ENCODE measurements at regions not wholly inside any gene's neighbourhood (a gene's known extent, or its start where the extent isn't known, plus 50 kb on each side); places are given as distances from the start of the nearest gene placed in this dataset.
"Not testable (repeated sequence)": the region's sequence is repeated elsewhere in the genome, so short reads cannot be mapped to it uniquely, and the experiment has no call there.

GRCh38 chr3:20250314-20250713 is 64.3 kb upstream of the SGO1 start:
- DNase-seq (ENCODE audit: unreplicated experiment): no peak
- Mint-ChIP-seq H3K27ac (ENCODE audit: low read depth, unreplicated experiment) (no peak overlapping the region), H3K4me3 (ENCODE audit: unreplicated experiment) (no peak overlapping the region), H3K36me3 (ENCODE audit: insufficient read depth, unreplicated experiment) (no peaks in the 10 kb centered on the region), H3K9me3 (ENCODE audit: unreplicated experiment) (no peaks in the 10 kb centered on the region), H3K4me1 (ENCODE audit: insufficient read depth, unreplicated experiment) (no peaks in the 10 kb centered on the region), H3K27me3 (ENCODE audit: insufficient read depth, unreplicated experiment) (no peaks in the 10 kb centered on the region)
- POLR2A ChIA-PET: no interaction called here
- intact Hi-C loops (cut with micrococcal nuclease): no loop called here
- TF ChIP-seq, protein P1, sequence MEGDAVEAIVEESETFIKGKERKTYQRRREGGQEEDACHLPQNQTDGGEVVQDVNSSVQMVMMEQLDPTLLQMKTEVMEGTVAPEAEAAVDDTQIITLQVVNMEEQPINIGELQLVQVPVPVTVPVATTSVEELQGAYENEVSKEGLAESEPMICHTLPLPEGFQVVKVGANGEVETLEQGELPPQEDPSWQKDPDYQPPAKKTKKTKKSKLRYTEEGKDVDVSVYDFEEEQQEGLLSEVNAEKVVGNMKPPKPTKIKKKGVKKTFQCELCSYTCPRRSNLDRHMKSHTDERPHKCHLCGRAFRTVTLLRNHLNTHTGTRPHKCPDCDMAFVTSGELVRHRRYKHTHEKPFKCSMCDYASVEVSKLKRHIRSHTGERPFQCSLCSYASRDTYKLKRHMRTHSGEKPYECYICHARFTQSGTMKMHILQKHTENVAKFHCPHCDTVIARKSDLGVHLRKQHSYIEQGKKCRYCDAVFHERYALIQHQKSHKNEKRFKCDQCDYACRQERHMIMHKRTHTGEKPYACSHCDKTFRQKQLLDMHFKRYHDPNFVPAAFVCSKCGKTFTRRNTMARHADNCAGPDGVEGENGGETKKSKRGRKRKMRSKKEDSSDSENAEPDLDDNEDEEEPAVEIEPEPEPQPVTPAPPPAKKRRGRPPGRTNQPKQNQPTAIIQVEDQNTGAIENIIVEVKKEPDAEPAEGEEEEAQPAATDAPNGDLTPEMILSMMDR (IDR thresholded peaks at IDR 0.05; ENCODE audit: unreplicated experiment): no peak
- BruUV-seq (replicated peaks): no TSS peak
- CTCF ChIA-PET: no interaction called here

DNA sequence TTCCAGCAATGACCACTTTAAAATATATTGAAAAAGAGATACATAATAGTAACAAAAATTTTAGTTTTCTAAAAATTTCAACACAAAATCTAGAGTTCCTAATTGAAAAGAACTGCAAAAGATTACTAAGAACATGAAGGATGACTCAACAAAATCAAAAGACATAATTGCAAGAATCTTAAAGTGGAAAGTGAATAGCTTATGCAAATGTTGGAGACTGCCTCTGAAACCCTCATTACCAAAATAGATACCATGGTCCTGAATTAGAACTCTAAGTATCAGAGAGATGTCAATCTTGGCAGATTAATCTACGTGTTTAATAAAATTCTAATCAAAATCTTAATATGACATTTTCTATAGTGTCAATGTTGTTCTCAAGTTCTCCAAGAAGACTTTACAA is 60.7 kb upstream of the SGO1 start:
- TF ChIP-seq, protein P1 (IDR thresholded peaks at IDR 0.05; ENCODE audit: unreplicated experiment): no peak
- Mint-ChIP-seq H3K4me3 (ENCODE audit: unreplicated experiment) (no peak overlapping the region), H3K4me1 (ENCODE audit: insufficient read depth, unreplicated experiment) (no peaks in the 10 kb centered on the region), H3K27me3 (ENCODE audit: insufficient read depth, unreplicated experiment) (no peaks in the 10 kb centered on the region), H3K36me3 (ENCODE audit: insufficient read depth, unreplicated experiment) (no peaks in the 10 kb centered on the region), H3K9me3 (ENCODE audit: unreplicated experiment) (no peaks in the 10 kb centered on the region), H3K27ac (ENCODE audit: low read depth, unreplicated experiment) (no peak overlapping the region)
- POLR2A ChIA-PET: interaction anchor here (0.6 kb wide), 1 partner anchor 252 kb away, joined by 3 read pairs; no protein-coding TSS in a partner anchor
- DNase-seq (ENCODE audit: unreplicated experiment): no peak
- intact Hi-C loops (cut with micrococcal nuclease): no loop called here
- CTCF ChIA-PET: no interaction called here
- no TSS peak for BruUV-seq (replicated peaks)

DNA sequence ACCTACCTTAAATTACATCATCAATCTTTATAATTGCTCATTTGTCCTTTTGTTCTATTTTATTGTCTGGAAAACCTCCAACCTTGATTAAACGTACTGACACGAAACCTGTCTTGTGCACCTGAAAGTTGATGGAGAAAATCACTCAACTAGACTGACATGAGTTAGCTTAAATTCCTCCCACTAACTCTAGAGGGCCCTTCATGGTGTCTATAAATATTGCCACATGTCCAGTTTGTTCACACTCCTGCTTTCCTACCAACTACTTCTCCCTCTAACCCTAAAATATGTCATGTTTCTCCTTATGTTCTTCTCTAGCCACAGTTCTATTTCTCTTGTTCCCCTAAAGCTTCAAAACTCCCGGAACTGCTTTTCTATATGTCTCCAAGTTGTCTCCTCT is 59.8 kb upstream of the SGO1 start:
- Mint-ChIP-seq H3K36me3 (ENCODE audit: insufficient read depth, unreplicated experiment) (no peaks in the 10 kb centered on the region), H3K27me3 (ENCODE audit: insufficient read depth, unreplicated experiment) (no peaks in the 10 kb centered on the region), H3K4me1 (ENCODE audit: insufficient read depth, unreplicated experiment) (no peaks in the 10 kb centered on the region), H3K4me3 (ENCODE audit: unreplicated experiment) (no peak overlapping the region), H3K9me3 (ENCODE audit: unreplicated experiment) (no peaks in the 10 kb centered on the region), H3K27ac (ENCODE audit: low read depth, unreplicated experiment) (no peak overlapping the region)
- no TSS peak for BruUV-seq (replicated peaks)
- ChIA-PET POLR2A (no interaction called here), CTCF (no interaction called here)
- TF ChIP-seq, protein P1 (IDR thresholded peaks at IDR 0.05; ENCODE audit: unreplicated experiment): no peak
- intact Hi-C loops (cut with micrococcal nuclease): no loop called here
- DNase-seq (ENCODE audit: unreplicated experiment): no peak

GRCh38 chr3:20240154-20240883 is 54.3 kb upstream of the SGO1 start:
- H3K4me1 Mint-ChIP-seq (ENCODE audit: insufficient read depth, unreplicated experiment): no peaks in the 10 kb centered on the region
- no peaks in the 10 kb centered on the region for H3K9me3 Mint-ChIP-seq (ENCODE audit: unreplicated experiment)
- intact Hi-C loops (cut with micrococcal nuclease): no loop called here
- H3K4me3 Mint-ChIP-seq (ENCODE audit: unreplicated experiment): no peak overlapping the region
- DNase-seq (ENCODE audit: unreplicated experiment): no peak
- no peak overlapping the region for H3K27ac Mint-ChIP-seq (ENCODE audit: low read depth, unreplicated experiment)
- CTCF ChIA-PET: interaction anchor here (0.6 kb wide), 1 partner anchor 221 kb away, joined by 5 read pairs; no protein-coding TSS in a partner anchor
- H3K36me3 Mint-ChIP-seq (ENCODE audit: insufficient read depth, unreplicated experiment): no peaks in the 10 kb centered on the region
- POLR2A ChIA-PET: no interaction called here
- no TSS peak for BruUV-seq (replicated peaks)
- no peaks in the 10 kb centered on the region for H3K27me3 Mint-ChIP-seq (ENCODE audit: insufficient read depth, unreplicated experiment)
- TF ChIP-seq, protein P1 (IDR thresholded peaks at IDR 0.05; ENCODE audit: unreplicated experiment): no peak

- H3K4me1 Mint-ChIP-seq (ENCODE audit: insufficient read depth, unreplicated experiment); CTCF ChIA-PET; intact Hi-C loops (cut with micrococcal nuclease): not testable (repeated sequence)
Observed at GRCh38 chr3:20238199-20238598, 52.2 kb upstream of the SGO1 start.

More at GRCh38 chr3:20238199-20238598, 52.2 kb upstream of the SGO1 start:
- H3K36me3 Mint-ChIP-seq (ENCODE audit: insufficient read depth, unreplicated experiment); H3K27ac Mint-ChIP-seq (ENCODE audit: low read depth, unreplicated experiment); H3K27me3 Mint-ChIP-seq (ENCODE audit: insufficient read depth, unreplicated experiment); POLR2A ChIA-PET; H3K9me3 Mint-ChIP-seq (ENCODE audit: unreplicated experiment); H3K4me3 Mint-ChIP-seq (ENCODE audit: unreplicated experiment); DNase-seq (ENCODE audit: unreplicated experiment); BruUV-seq (replicated peaks): not testable (repeated sequence)
